NCI-H1105 (cell line): ENCODE measurements at regions not wholly inside any gene's neighbourhood (a gene's known extent, or its start where the extent isn't known, plus 50 kb on each side); places are given as distances from the start of the nearest gene placed in this dataset.
"Not testable (repeated sequence)": the region's sequence is repeated elsewhere in the genome, so short reads cannot be mapped to it uniquely, and the experiment has no call there.

Experiments
- DNase-seq: peaks from one replicate; lab custom pipeline; 2025; lab: John Stamatoyannopoulos, UW

GRCh38 chr16:8187782-8188372 lies 402.4 kb downstream of the TMEM114 start:
- no peak for DNase-seq

GRCh38 chr16:8184854-8185253 lies 405.5 kb downstream of the TMEM114 start:
- no peak for DNase-seq

GRCh38 chr16:8183176-8184099 lies 406.9 kb downstream of the TMEM114 start:
- no peak for DNase-seq

GRCh38 chr16:8182761-8183160 lies 407.6 kb downstream of the TMEM114 start:
- no peak for DNase-seq

- DNase-seq, result no peak
Observed at GRCh38 chr16:8179615-8180014, 410.7 kb downstream of the TMEM114 start.

GRCh38 chr16:8178271-8178670 lies 412.0 kb downstream of the TMEM114 start:
- DNase-seq, result no peak

GRCh38 chr16:8175411-8175810 lies 414.9 kb downstream of the TMEM114 start:
- DNase-seq, result no peak

GRCh38 chr16:8173111-8173644 lies 417.1 kb downstream of the TMEM114 start:
- DNase-seq, result peak; percentile 58

GRCh38 chr16:8172551-8172950 lies 417.8 kb downstream of the TMEM114 start:
- DNase-seq, result no peak

- DNase-seq, result no peak
Observed at GRCh38 chr16:8168016-8168415, 422.3 kb downstream of the TMEM114 start.

GRCh38 chr16:8167436-8167835 lies 422.9 kb downstream of the TMEM114 start:
- DNase-seq, result no peak

GRCh38 chr16:8158051-8158450 lies 432.3 kb downstream of the TMEM114 start:
- DNase-seq, result no peak

GRCh38 chr16:8155275-8155674 lies 435.0 kb downstream of the TMEM114 start:
- DNase-seq, result no peak

- DNase-seq, result no peak
Observed at GRCh38 chr16:8146256-8147012, 443.9 kb downstream of the TMEM114 start.

- DNase-seq, result no peak
Observed at GRCh38 chr16:8138666-8139065, 451.6 kb downstream of the TMEM114 start.

- no peak for DNase-seq
Observed at GRCh38 chr16:8137606-8138005, 452.7 kb downstream of the TMEM114 start.

- DNase-seq, result no peak
Observed at GRCh38 chr16:8130197-8130596, 460.1 kb downstream of the TMEM114 start.

- no peak for DNase-seq
Observed at GRCh38 chr16:8127070-8127469, 463.2 kb downstream of the TMEM114 start.

- no peak for DNase-seq
Observed at GRCh38 chr16:8126313-8126712, 464.0 kb downstream of the TMEM114 start.

GRCh38 chr16:8120001-8120400 lies 470.3 kb downstream of the TMEM114 start:
- DNase-seq, result no peak

GRCh38 chr16:8115814-8116213 lies 474.5 kb downstream of the TMEM114 start:
- DNase-seq, result no peak

- not testable (repeated sequence) for DNase-seq
Observed at GRCh38 chr16:8114941-8115340, 475.4 kb downstream of the TMEM114 start.
